GM12892 (cell line): ENCODE measurements at regions not wholly inside any gene's neighbourhood (a gene's known extent, or its start where the extent isn't known, plus 50 kb on each side); places are given as distances from the start of the nearest gene placed in this dataset.

Experiments
- POLR2A ChIP-seq: IDR thresholded peaks from 2 replicates; pipeline ENCODE4 v1.6.1; 2011; ENCODE audit warnings: low read depth, low read length, control low read depth
- POLR2AphosphoS5 ChIP-seq: IDR thresholded peaks from 2 replicates; pipeline ENCODE4 v1.6.1; 2011; ENCODE audit warnings: low read depth, low read length, control low read depth

GRCh38 chr10:52453501-52453900 is 139.4 kb downstream of the DKK1 start:
- TF ChIP-seq POLR2A = no peak
- no peak for TF ChIP-seq POLR2AphosphoS5
